HCT116 (cell line): ENCODE measurements at regions not wholly inside any gene's neighbourhood (a gene's known extent, or its start where the extent isn't known, plus 50 kb on each side); places are given as distances from the start of the nearest gene placed in this dataset.

Experiments
- ATAC-seq: fragments of 200-7000 bp; cut with Tn5 transposase; 2 replicates; pipeline ENCODE4 v1.9.1; 2020; ENCODE audit warnings: mild to moderate bottlenecking, moderate library complexity
- BruUV-seq: library from RNA; stranded (reverse); fragments of 400-500 nt; replicated peaks from 2 replicates; lab custom pipeline; 2021; lab: Mats Ljungman, UMichigan
- CTCF ChIA-PET: fragments of 300-600 bp; sonication (Branson Sonifier 250); formaldehyde crosslinking; loops from one replicate; lab custom pipeline; 2021; ENCODE audit warnings: antibody characterized with exemption; lab: Charles Lee
- POLR2A ChIA-PET: fragments of 300-600, 350-600 bp; sonication (Branson Sonifier 250); formaldehyde crosslinking; loops from one replicate; lab custom pipeline; 2021; ENCODE audit warnings: antibody characterized with exemption; lab: Charles Lee
- RAD21 ChIA-PET, 2 experiments: fragments of 300-600 bp; sonication (Branson Sonifier 250); formaldehyde crosslinking; loops; one replicate each; lab custom pipeline; 2023; ENCODE audit warnings: low total read pairs in 2 of 2; ENCODE audit not compliant: uncharacterized antibody in 2 of 2, unreplicated experiment in 2 of 2, low non-redundant PET in 1 of 2; lab: Charles Lee
- DNase-seq: peaks from one replicate; pipeline ENCODE4 v3.0.0-alpha.2; 2010; ENCODE audit warnings: low read depth, low spot score
- H2AFZ ChIP-seq: fragments of 200-600 bp; shearing (Covaris generic), sonication (generic); 2 replicates; pipeline ENCODE4 v1.6.1; 2017; ENCODE audit warnings: low read depth, mixed run types, mixed read lengths, antibody characterized with exemption, low read length; ENCODE audit not compliant: poor library complexity, severe bottlenecking
- H3K27ac ChIP-seq: 2 replicates; pipeline ENCODE4 v1.5.1; 2012; ENCODE audit warnings: low read depth, low read length
- H3K27me3 ChIP-seq: fragments of 200-600 bp; sonication (generic); 2 replicates; pipeline ENCODE4 v1.6.1; 2016; ENCODE audit warnings: mixed run types, low read length, mixed read lengths; ENCODE audit not compliant: insufficient read depth
- H3K36me3 ChIP-seq, 2 experiments: fragments of 200-500 bp in 1 of 2; fragments of 200-600 bp in 1 of 2; sonication (Bioruptor generic) in 1 of 2; sonication (generic) in 1 of 2; 2 replicates each; pipeline versions ENCODE4 v1.5.1 to v1.6.1; 2014 to 2016; ENCODE audit warnings: low read length in 2 of 2, inconsistent platforms in 1 of 2, mixed read lengths in 1 of 2, mixed run types in 1 of 2; ENCODE audit not compliant: insufficient read depth in 2 of 2, control insufficient read depth in 1 of 2
- H3K4me1 ChIP-seq, 2 experiments: fragments of 200-600 bp in 1 of 2; sonication (generic) in 1 of 2; 2 replicates each; pipeline versions ENCODE4 v1.5.1 to v1.6.1; 2012 to 2017; ENCODE audit warnings: low read length in 2 of 2, inconsistent platforms in 1 of 2, mild to moderate bottlenecking in 1 of 2, mixed read lengths in 1 of 2, mixed run types in 1 of 2, moderate library complexity in 1 of 2; ENCODE audit not compliant: insufficient read depth in 2 of 2, control insufficient read depth in 1 of 2
- H3K4me2 ChIP-seq: fragments of 200-600 bp; sonication (generic); 2 replicates; pipeline ENCODE4 v1.6.1; 2017; ENCODE audit warnings: mixed run types, low read length, mixed read lengths
- H3K4me3 ChIP-seq, 2 experiments: fragments of 200-600 bp in 1 of 2; sonication (generic) in 1 of 2; replicated peaks in 1 of 2; 2 replicates each; pipeline ENCODE4 v1.5.1; 2011 to 2016; ENCODE audit warnings: low read length in 2 of 2, control low read depth in 1 of 2, low read depth in 1 of 2, mild to moderate bottlenecking in 1 of 2, mixed read lengths in 1 of 2, mixed run types in 1 of 2
- H3K79me2 ChIP-seq: fragments of 200-600 bp; sonication (generic); 2 replicates; pipeline ENCODE4 v1.6.1; 2017; ENCODE audit warnings: mild to moderate bottlenecking, mixed run types, low read length, moderate library complexity, mixed read lengths; ENCODE audit not compliant: insufficient read depth
- H3K9ac ChIP-seq: fragments of 200-600 bp; sonication (generic); 2 replicates; pipeline ENCODE4 v1.6.1; 2016; ENCODE audit warnings: low read length, mixed read lengths
- H3K9me2 ChIP-seq: fragments of 200-600 bp; sonication (generic), shearing (Covaris generic); 2 replicates; pipeline ENCODE4 v1.6.1; 2017; ENCODE audit warnings: mixed run types, mild to moderate bottlenecking, moderate library complexity; ENCODE audit not compliant: insufficient read depth
- H3K9me3 ChIP-seq, 2 experiments: fragments of 200-500 bp in 1 of 2; fragments of 200-600 bp in 1 of 2; sonication (Bioruptor generic) in 1 of 2; sonication (generic) in 1 of 2; 2 replicates each; pipeline ENCODE4 v1.6.1; 2014 to 2017; ENCODE audit warnings: low read length in 2 of 2, mixed read lengths in 2 of 2, inconsistent platforms in 1 of 2, low read depth in 1 of 2, mild to moderate bottlenecking in 1 of 2, mixed run types in 1 of 2, moderate library complexity in 1 of 2; ENCODE audit not compliant: control insufficient read depth in 1 of 2, insufficient read depth in 1 of 2
- H4K20me1 ChIP-seq: fragments of 200-600 bp; sonication (generic), shearing (Covaris generic); 2 replicates; pipeline ENCODE4 v1.6.1; 2017; ENCODE audit warnings: mixed run types, mild to moderate bottlenecking, moderate library complexity; ENCODE audit not compliant: insufficient read depth
- ATF3 ChIP-seq: IDR thresholded peaks from 2 replicates; pipeline ENCODE4 v1.6.1; 2012
- CEBPB ChIP-seq: IDR thresholded peaks from 2 replicates; pipeline ENCODE4 v1.6.1; 2012; ENCODE audit warnings: low read depth
- CTCF ChIP-seq, 3 experiments: fragments of 200-600 bp in 1 of 3; sonication (generic) in 1 of 3; IDR thresholded peaks in 2 of 3; conservative IDR thresholded peaks in 1 of 3; 2 replicates each; pipeline ENCODE4 v1.5.1; 2012 to 2017; ENCODE audit warnings: low read depth in 2 of 3, low read length in 2 of 3, antibody characterized with exemption in 1 of 3, borderline replicate concordance in 1 of 3, control low read depth in 1 of 3, mild to moderate bottlenecking in 1 of 3, mixed read lengths in 1 of 3, mixed run types in 1 of 3, moderate library complexity in 1 of 3; ENCODE audit not compliant: insufficient read depth in 1 of 3
- ELF1 ChIP-seq: IDR thresholded peaks from 2 replicates; pipeline ENCODE4 v1.6.1; 2012; ENCODE audit warnings: low read depth, borderline replicate concordance
- EZH2phosphoT487 ChIP-seq: fragments of 200-600 bp; IDR thresholded peaks from 2 replicates; pipeline ENCODE4 v1.6.1; 2018; ENCODE audit warnings: antibody characterized with exemption, borderline replicate concordance
- FOSL1 ChIP-seq: IDR thresholded peaks from 2 replicates; pipeline ENCODE4 v1.6.1; 2012; ENCODE audit warnings: low read depth
- MAX ChIP-seq: IDR thresholded peaks from 2 replicates; pipeline ENCODE4 v1.6.1; 2012
- POLR2A ChIP-seq: IDR thresholded peaks from 2 replicates; pipeline ENCODE4 v1.7.0; 2011; ENCODE audit warnings: borderline replicate concordance; ENCODE audit not compliant: insufficient read depth, insufficient read length; ENCODE audit errors: extremely low read depth
- POLR2AphosphoS5 ChIP-seq: IDR thresholded peaks from 2 replicates; pipeline ENCODE4 v1.6.1; 2011; ENCODE audit warnings: mild to moderate bottlenecking, low read depth, low read length, moderate library complexity
- REST ChIP-seq: IDR thresholded peaks from 2 replicates; pipeline ENCODE4 v1.6.1; 2012; ENCODE audit warnings: low read depth
- SIN3A ChIP-seq: IDR thresholded peaks from 2 replicates; pipeline ENCODE4 v1.6.1; 2012; ENCODE audit warnings: low read depth
- SP1 ChIP-seq: IDR thresholded peaks from 2 replicates; pipeline ENCODE4 v1.6.1; 2012; ENCODE audit warnings: low read depth
- SRF ChIP-seq: IDR thresholded peaks from 2 replicates; pipeline ENCODE4 v1.6.1; 2012; ENCODE audit warnings: low read depth
- TCF7L2 ChIP-seq: IDR thresholded peaks from 2 replicates; pipeline ENCODE4 v1.7.0; 2011; ENCODE audit warnings: borderline replicate concordance, inconsistent platforms; ENCODE audit not compliant: insufficient read depth, insufficient read length; ENCODE audit errors: extremely low read depth
- YY1 ChIP-seq: IDR thresholded peaks from 2 replicates; pipeline ENCODE4 v1.6.1; 2011; ENCODE audit warnings: low read length, low read depth, moderate library complexity, mild to moderate bottlenecking; ENCODE audit not compliant: insufficient replicate concordance; ENCODE audit errors: extremely low read depth
- ZBTB33 ChIP-seq: IDR thresholded peaks from 2 replicates; pipeline ENCODE4 v1.6.1; 2011; ENCODE audit warnings: mild to moderate bottlenecking, low read length, moderate library complexity; ENCODE audit not compliant: insufficient replicate concordance; ENCODE audit errors: extremely low read depth
- ZFX ChIP-seq: fragments of 450-650 bp; IDR thresholded peaks from 2 replicates; pipeline ENCODE4 v1.6.1; 2017
- ZNF274 ChIP-seq: fragments of 200-500 bp; sonication (Bioruptor generic); IDR thresholded peaks from 2 replicates; pipeline ENCODE4 v1.6.1; 2014; ENCODE audit warnings: mild to moderate bottlenecking, low read depth, low read length, inconsistent platforms
- intact Hi-C: fragments of 100-400 bp; cut with micrococcal nuclease; formaldehyde crosslinking; loops from 2 replicates; pipeline ENCODE4 v1.10.0; 2022

GRCh38 chr6:25181350-25181724, 97.8 kb upstream of the CARMIL1 start:
- H3K4me1 ChIP-seq = no peaks in the 10 kb centered on the region
- no peaks in the 10 kb centered on the region for H3K36me3 ChIP-seq
- no peak overlapping the region for H3K9ac ChIP-seq
- H3K27me3 ChIP-seq = no peaks in the 10 kb centered on the region
- TF ChIP-seq EZH2phosphoT487 (no peak), SP1 (no peak), FOSL1 (no peak), ZFX (no peak), CEBPB (no peak), MAX (no peak), CTCF (IDR thresholded peaks at IDR 0.05 in 2 of 3, conservative IDR thresholded peaks at IDR 0.05 in 1 of 3; ENCODE audit: borderline replicate concordance in 1 of 3, insufficient read depth in 1 of 3, low read depth in 2 of 3, low read length in 2 of 3) (no peak), REST (no peak), SRF (no peak), SIN3A (no peak), ATF3 (no peak), ZBTB33 (no peak), POLR2AphosphoS5 (no peak), YY1 (no peak), POLR2A (no peak), ELF1 (no peak), TCF7L2 (no peak), ZNF274 (no peak)
- RAD21 ChIA-PET = no interaction called here
- intact Hi-C loops = no loop called here
- no peaks in the 10 kb centered on the region for H4K20me1 ChIP-seq
- CTCF ChIA-PET = interaction anchor here (0.6 kb wide), 1 partner anchor 102 kb away, joined by 3 read pairs; no protein-coding TSS in a partner anchor
- no peak overlapping the region for H2AFZ ChIP-seq
- H3K79me2 ChIP-seq = no peaks in the 10 kb centered on the region
- H3K27ac ChIP-seq = no peak overlapping the region
- no TSS peak for BruUV-seq
- ATAC-seq = no peak
- H3K9me2 ChIP-seq = no peaks in the 10 kb centered on the region
- no peak overlapping the region for H3K4me3 ChIP-seq
- POLR2A ChIA-PET = no interaction called here
- no peaks in the 10 kb centered on the region for H3K9me3 ChIP-seq
- DNase-seq = no peak
- no peak overlapping the region for H3K4me2 ChIP-seq
